ENCODE measurements at regions not wholly inside any gene's neighbourhood (a gene's known extent, or its start where the extent isn't known, plus 50 kb on each side); places are given as distances from the start of the nearest gene placed in this dataset.

GRCh38 chr12:42935756-42936155 lies 346.2 kb upstream of the PRICKLE1 start:
- 51 to 60% methylated on average over 2 of the region's 2 CpGs for WGBS, 2 donors
- DNase-seq (ENCODE audit: low spot score in 2 of 2), result no peak
- H3K4me3 ChIP-seq (ENCODE audit: low read depth, poor library complexity, severe bottlenecking), result no peak overlapping the region
- intact Hi-C loops (cut with DNase I; ENCODE audit: low total_unique reads), result no loop called here
- no peak for TF ChIP-seq CTCF (IDR thresholded peaks at IDR 0.05)
- no peak for TF ChIP-seq POLR2A (IDR thresholded peaks at IDR 0.05)

- WGBS, 2 donors, result 81 to 84% methylated on average over 5 of the region's 5 CpGs
- DNase-seq (ENCODE audit: low spot score in 2 of 2), result no peak
- H3K4me3 ChIP-seq (ENCODE audit: low read depth, poor library complexity, severe bottlenecking), result no peak overlapping the region
- intact Hi-C loops (cut with DNase I; ENCODE audit: low total_unique reads), result no loop called here
- TF ChIP-seq POLR2A (IDR thresholded peaks at IDR 0.05), result no peak
- TF ChIP-seq CTCF (IDR thresholded peaks at IDR 0.05), result no peak
These were observed 345.5 kb upstream of the PRICKLE1 start for GRCh38 chr12:42935090-42935489.

GRCh38 chr12:42933461-42934081 lies 344.0 kb upstream of the PRICKLE1 start:
- no peak for DNase-seq (ENCODE audit: low spot score in 2 of 2)
- no peak for TF ChIP-seq POLR2A (IDR thresholded peaks at IDR 0.05)
- TF ChIP-seq CTCF (IDR thresholded peaks at IDR 0.05), result no peak
- intact Hi-C loops (cut with DNase I; ENCODE audit: low total_unique reads), result no loop called here
- H3K4me3 ChIP-seq (ENCODE audit: low read depth, poor library complexity, severe bottlenecking), result no peak overlapping the region
- 54% methylated on average over 6 of the region's 6 CpGs for WGBS, 2 donors

GRCh38 chr12:42932936-42933335 lies 343.4 kb upstream of the PRICKLE1 start:
- WGBS, 2 donors, result 74 to 81% methylated on average over 5 of the region's 5 CpGs
- DNase-seq (ENCODE audit: low spot score in 2 of 2), result no peak
- intact Hi-C loops (cut with DNase I; ENCODE audit: low total_unique reads), result no loop called here
- H3K4me3 ChIP-seq (ENCODE audit: low read depth, poor library complexity, severe bottlenecking), result no peak overlapping the region
- no peak for TF ChIP-seq POLR2A (IDR thresholded peaks at IDR 0.05)
- TF ChIP-seq CTCF (IDR thresholded peaks at IDR 0.05), result no peak

- no peak overlapping the region for H3K4me3 ChIP-seq (ENCODE audit: low read depth, poor library complexity, severe bottlenecking)
- TF ChIP-seq CTCF (IDR thresholded peaks at IDR 0.05) (no peak), POLR2A (IDR thresholded peaks at IDR 0.05) (no peak)
- no peak for DNase-seq (ENCODE audit: low spot score in 2 of 2)
- intact Hi-C loops (cut with DNase I; ENCODE audit: low total_unique reads), result no loop called here
These were observed 336.7 kb upstream of the PRICKLE1 start for GRCh38 chr12:42926232-42926631.

GRCh38 chr12:42924482-42924881 lies 334.9 kb upstream of the PRICKLE1 start:
- H3K4me3 ChIP-seq (ENCODE audit: low read depth, poor library complexity, severe bottlenecking), result no peak overlapping the region
- WGBS, 2 donors, result 100% methylated on average over 1 of the region's 1 CpG
- DNase-seq (ENCODE audit: low spot score in 2 of 2), result no peak
- intact Hi-C loops (cut with DNase I; ENCODE audit: low total_unique reads), result no loop called here
- TF ChIP-seq CTCF (IDR thresholded peaks at IDR 0.05), result no peak
